ENCODE measurements at regions not wholly inside any gene's neighbourhood (a gene's known extent, or its start where the extent isn't known, plus 50 kb on each side); places are given as distances from the start of the nearest gene placed in this dataset.

DNA sequence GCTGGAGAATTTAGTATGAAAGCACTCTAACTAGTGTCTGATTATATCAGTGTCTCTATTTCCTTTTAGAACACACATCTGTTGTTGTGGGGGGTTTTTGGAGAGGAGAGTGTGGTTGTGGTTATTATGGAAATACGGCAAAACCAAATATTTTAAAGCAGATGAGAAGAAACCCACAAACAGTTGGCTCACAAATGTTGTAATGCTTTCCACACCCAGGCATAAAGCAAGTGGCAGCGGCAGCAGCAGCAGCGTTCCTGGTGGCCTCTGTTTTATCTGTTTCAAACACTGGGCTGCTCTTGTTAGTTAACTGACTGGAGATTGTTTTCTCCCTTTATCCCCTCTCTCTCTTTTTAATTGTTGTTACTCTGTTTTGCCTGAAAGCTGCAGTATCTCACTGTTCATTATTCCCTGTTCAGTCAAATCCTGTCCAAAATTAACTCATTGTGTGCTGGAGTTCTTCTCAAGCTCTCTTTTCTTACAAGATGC lies 1045.5 kb upstream of the NR2F2 start:
- peak; percentile 31 to 90 for DNase-seq (ENCODE audit: low read depth in 1 of 2, low spot score in 1 of 2)
- H3K4me3 ChIP-seq (replicated peaks; ENCODE audit: insufficient read depth, low read length), result no peak overlapping the region
- TF ChIP-seq, protein P1, sequence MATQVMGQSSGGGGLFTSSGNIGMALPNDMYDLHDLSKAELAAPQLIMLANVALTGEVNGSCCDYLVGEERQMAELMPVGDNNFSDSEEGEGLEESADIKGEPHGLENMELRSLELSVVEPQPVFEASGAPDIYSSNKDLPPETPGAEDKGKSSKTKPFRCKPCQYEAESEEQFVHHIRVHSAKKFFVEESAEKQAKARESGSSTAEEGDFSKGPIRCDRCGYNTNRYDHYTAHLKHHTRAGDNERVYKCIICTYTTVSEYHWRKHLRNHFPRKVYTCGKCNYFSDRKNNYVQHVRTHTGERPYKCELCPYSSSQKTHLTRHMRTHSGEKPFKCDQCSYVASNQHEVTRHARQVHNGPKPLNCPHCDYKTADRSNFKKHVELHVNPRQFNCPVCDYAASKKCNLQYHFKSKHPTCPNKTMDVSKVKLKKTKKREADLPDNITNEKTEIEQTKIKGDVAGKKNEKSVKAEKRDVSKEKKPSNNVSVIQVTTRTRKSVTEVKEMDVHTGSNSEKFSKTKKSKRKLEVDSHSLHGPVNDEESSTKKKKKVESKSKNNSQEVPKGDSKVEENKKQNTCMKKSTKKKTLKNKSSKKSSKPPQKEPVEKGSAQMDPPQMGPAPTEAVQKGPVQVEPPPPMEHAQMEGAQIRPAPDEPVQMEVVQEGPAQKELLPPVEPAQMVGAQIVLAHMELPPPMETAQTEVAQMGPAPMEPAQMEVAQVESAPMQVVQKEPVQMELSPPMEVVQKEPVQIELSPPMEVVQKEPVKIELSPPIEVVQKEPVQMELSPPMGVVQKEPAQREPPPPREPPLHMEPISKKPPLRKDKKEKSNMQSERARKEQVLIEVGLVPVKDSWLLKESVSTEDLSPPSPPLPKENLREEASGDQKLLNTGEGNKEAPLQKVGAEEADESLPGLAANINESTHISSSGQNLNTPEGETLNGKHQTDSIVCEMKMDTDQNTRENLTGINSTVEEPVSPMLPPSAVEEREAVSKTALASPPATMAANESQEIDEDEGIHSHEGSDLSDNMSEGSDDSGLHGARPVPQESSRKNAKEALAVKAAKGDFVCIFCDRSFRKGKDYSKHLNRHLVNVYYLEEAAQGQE (IDR thresholded peaks at IDR 0.05; ENCODE audit: insufficient replicate concordance, low read depth), result peak; percentile 48
- TF ChIP-seq POLR2AphosphoS5 (IDR thresholded peaks at IDR 0.05; ENCODE audit: low read depth), result peak; percentile 92
- peak; percentile 34; the same call in 1 of the 2 replicates for TF ChIP-seq GABPA (IDR thresholded peaks at IDR 0.05; ENCODE audit: low read depth)
- TF ChIP-seq, protein P2, sequence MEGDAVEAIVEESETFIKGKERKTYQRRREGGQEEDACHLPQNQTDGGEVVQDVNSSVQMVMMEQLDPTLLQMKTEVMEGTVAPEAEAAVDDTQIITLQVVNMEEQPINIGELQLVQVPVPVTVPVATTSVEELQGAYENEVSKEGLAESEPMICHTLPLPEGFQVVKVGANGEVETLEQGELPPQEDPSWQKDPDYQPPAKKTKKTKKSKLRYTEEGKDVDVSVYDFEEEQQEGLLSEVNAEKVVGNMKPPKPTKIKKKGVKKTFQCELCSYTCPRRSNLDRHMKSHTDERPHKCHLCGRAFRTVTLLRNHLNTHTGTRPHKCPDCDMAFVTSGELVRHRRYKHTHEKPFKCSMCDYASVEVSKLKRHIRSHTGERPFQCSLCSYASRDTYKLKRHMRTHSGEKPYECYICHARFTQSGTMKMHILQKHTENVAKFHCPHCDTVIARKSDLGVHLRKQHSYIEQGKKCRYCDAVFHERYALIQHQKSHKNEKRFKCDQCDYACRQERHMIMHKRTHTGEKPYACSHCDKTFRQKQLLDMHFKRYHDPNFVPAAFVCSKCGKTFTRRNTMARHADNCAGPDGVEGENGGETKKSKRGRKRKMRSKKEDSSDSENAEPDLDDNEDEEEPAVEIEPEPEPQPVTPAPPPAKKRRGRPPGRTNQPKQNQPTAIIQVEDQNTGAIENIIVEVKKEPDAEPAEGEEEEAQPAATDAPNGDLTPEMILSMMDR (IDR thresholded peaks at IDR 0.05; ENCODE audit: insufficient read depth, low read length), result no peak
- no peak for TF ChIP-seq SPI1 (IDR thresholded peaks at IDR 0.05; ENCODE audit: borderline replicate concordance, low read depth)
- peak overlapping the region; percentile 57 for H3K27ac ChIP-seq (replicated peaks)
- H3K27me3 ChIP-seq (ENCODE audit: insufficient read depth, poor library complexity, severe bottlenecking), result no peaks in the 10 kb centered on the region

GRCh38 chr15:95286352-95286880 lies 1044.1 kb upstream of the NR2F2 start:
- Histone ChIP-seq H3K27me3 (ENCODE audit: insufficient read depth, poor library complexity, severe bottlenecking) (no peaks in the 10 kb centered on the region), H3K27ac (replicated peaks) (no peak overlapping the region), H3K4me3 (replicated peaks; ENCODE audit: insufficient read depth, low read length) (no peak overlapping the region)
- TF ChIP-seq GABPA (IDR thresholded peaks at IDR 0.05; ENCODE audit: low read depth), result no peak
- TF ChIP-seq SPI1 (IDR thresholded peaks at IDR 0.05; ENCODE audit: borderline replicate concordance, low read depth), result no peak
- TF ChIP-seq, protein P2 (IDR thresholded peaks at IDR 0.05; ENCODE audit: insufficient read depth, low read length), result no peak
- TF ChIP-seq POLR2AphosphoS5 (IDR thresholded peaks at IDR 0.05; ENCODE audit: low read depth), result no peak
- TF ChIP-seq, protein P1 (IDR thresholded peaks at IDR 0.05; ENCODE audit: insufficient replicate concordance, low read depth), result no peak
- DNase-seq (ENCODE audit: low read depth in 1 of 2, low spot score in 1 of 2), result no peak

GRCh38 chr15:95287720-95288103 lies 1042.8 kb upstream of the NR2F2 start:
- H3K27ac ChIP-seq (replicated peaks), result no peak overlapping the region
- no peak for DNase-seq (ENCODE audit: low read depth in 1 of 2, low spot score in 1 of 2)
- no peak for TF ChIP-seq GABPA (IDR thresholded peaks at IDR 0.05; ENCODE audit: low read depth)
- no peak for TF ChIP-seq POLR2AphosphoS5 (IDR thresholded peaks at IDR 0.05; ENCODE audit: low read depth)
- TF ChIP-seq, protein P1 (IDR thresholded peaks at IDR 0.05; ENCODE audit: insufficient replicate concordance, low read depth), result no peak
- no peak for TF ChIP-seq SPI1 (IDR thresholded peaks at IDR 0.05; ENCODE audit: borderline replicate concordance, low read depth)
- TF ChIP-seq, protein P2 (IDR thresholded peaks at IDR 0.05; ENCODE audit: insufficient read depth, low read length), result no peak
- no peak overlapping the region for H3K4me3 ChIP-seq (replicated peaks; ENCODE audit: insufficient read depth, low read length)
- H3K27me3 ChIP-seq (ENCODE audit: insufficient read depth, poor library complexity, severe bottlenecking), result no peaks in the 10 kb centered on the region
